DND-41 (cell line): ENCODE measurements at regions not wholly inside any gene's neighbourhood (a gene's known extent, or its start where the extent isn't known, plus 50 kb on each side); places are given as distances from the start of the nearest gene placed in this dataset.

Source experiments
- ATAC-seq: fragments of 200-7000 bp; cut with Tn5 transposase; 3 replicates; pipeline ENCODE4 v1.9.1; 2021; ENCODE audit warnings: low read depth; ENCODE audit not compliant: insufficient read depth
- DNase-seq: peaks from one replicate; pipeline ENCODE4 v3.0.0-alpha.2; 2020
- H2AFZ ChIP-seq: 2 replicates; pipeline ENCODE4 v1.6.0; 2012; ENCODE audit warnings: low read depth, low read length
- H3K27ac ChIP-seq: 2 replicates; pipeline ENCODE4 v1.5.1; 2012; ENCODE audit warnings: low read length, inconsistent platforms
- H3K27me3 ChIP-seq: fragments of 200-600 bp; sonication (generic); 2 replicates; pipeline ENCODE4 v1.6.0; 2012; ENCODE audit warnings: low read length, mild to moderate bottlenecking, inconsistent platforms; ENCODE audit not compliant: insufficient read depth, poor library complexity
- H3K36me3 ChIP-seq: 2 replicates; pipeline ENCODE4 v1.5.1; 2012; ENCODE audit warnings: low read length, inconsistent platforms; ENCODE audit not compliant: insufficient read depth
- H3K4me1 ChIP-seq: 2 replicates; pipeline ENCODE4 v1.5.1; 2012; ENCODE audit warnings: mild to moderate bottlenecking, low read length; ENCODE audit not compliant: insufficient read depth
- H3K4me2 ChIP-seq: 2 replicates; pipeline ENCODE4 v1.6.0; 2012; ENCODE audit warnings: mild to moderate bottlenecking, moderate library complexity, low read length, inconsistent platforms; ENCODE audit not compliant: insufficient read depth
- H3K4me3 ChIP-seq, 2 experiments: fragments of 200-600 bp in 1 of 2; shearing (Covaris generic) in 1 of 2; 2 replicates each; pipeline ENCODE4 v1.5.1; 2012 to 2016; ENCODE audit warnings: inconsistent platforms in 2 of 2, low read length in 2 of 2, mild to moderate bottlenecking in 2 of 2, low read depth in 1 of 2, moderate library complexity in 1 of 2
- H3K79me2 ChIP-seq: 2 replicates; pipeline ENCODE4 v1.6.0; 2012; ENCODE audit warnings: low read length, inconsistent platforms; ENCODE audit not compliant: insufficient read depth
- H3K9ac ChIP-seq: 2 replicates; pipeline ENCODE4 v1.6.0; 2012; ENCODE audit warnings: low read depth, mild to moderate bottlenecking, inconsistent platforms, low read length, moderate library complexity
- H3K9me3 ChIP-seq: 2 replicates; pipeline ENCODE4 v1.5.1; 2012; ENCODE audit warnings: low read length, moderate library complexity, mild to moderate bottlenecking, inconsistent platforms; ENCODE audit not compliant: insufficient read depth, severe bottlenecking
- H4K20me1 ChIP-seq: 2 replicates; pipeline ENCODE4 v1.6.0; 2012; ENCODE audit warnings: low read length; ENCODE audit not compliant: insufficient read depth
- CTCF ChIP-seq: IDR thresholded peaks from 2 replicates; pipeline ENCODE4 v1.5.1; 2012; ENCODE audit warnings: borderline replicate concordance, low read length, moderate library complexity, mild to moderate bottlenecking; ENCODE audit not compliant: poor library complexity, severe bottlenecking; ENCODE audit errors: extremely low read depth
- EZH2 ChIP-seq: IDR thresholded peaks from 3 replicates; pipeline ENCODE4 v1.6.1; 2012; ENCODE audit warnings: borderline replicate concordance, low read depth, mild to moderate bottlenecking, moderate library complexity, low read length, inconsistent platforms; ENCODE audit not compliant: severe bottlenecking

- ATAC-seq (no peak), DNase-seq (no peak)
- no peak for TF ChIP-seq EZH2
- TF ChIP-seq CTCF = no peak
- Histone ChIP-seq H3K9ac (no peak overlapping the region), H4K20me1 (no peaks in the 10 kb centered on the region), H3K9me3 (no peaks in the 10 kb centered on the region), H3K36me3 (no peaks in the 10 kb centered on the region), H3K4me3 (no peak overlapping the region), H3K79me2 (no peaks in the 10 kb centered on the region), H3K4me1 (no peaks in the 10 kb centered on the region), H3K27ac (no peak overlapping the region), H2AFZ (no peak overlapping the region), H3K27me3 (no peaks in the 10 kb centered on the region), H3K4me2 (no peak overlapping the region)
Observed at GRCh38 chr2:150567771-150568301, 80.4 kb upstream of the RND3 start.

- no peak for ATAC-seq
- H3K4me1 ChIP-seq = no peaks in the 10 kb centered on the region
- no peaks in the 10 kb centered on the region for H3K79me2 ChIP-seq
- H4K20me1 ChIP-seq = no peaks in the 10 kb centered on the region
- H3K27ac ChIP-seq = no peak overlapping the region
- DNase-seq = no peak
- H3K27me3 ChIP-seq = no peaks in the 10 kb centered on the region
- H3K36me3 ChIP-seq = no peaks in the 10 kb centered on the region
- H3K4me2 ChIP-seq = no peak overlapping the region
- no peak for TF ChIP-seq EZH2
- no peak for TF ChIP-seq CTCF
- H3K4me3 ChIP-seq = no peak overlapping the region
- H3K9me3 ChIP-seq = no peaks in the 10 kb centered on the region
- no peak overlapping the region for H3K9ac ChIP-seq
- no peak overlapping the region for H2AFZ ChIP-seq
Observed at GRCh38 chr2:150566289-150566688, 78.8 kb upstream of the RND3 start.

- Histone ChIP-seq H3K4me2 (no peak overlapping the region), H2AFZ (no peak overlapping the region), H3K4me1 (peaks cover 18% of the 10 kb centered on the region), H3K4me3 (no peak overlapping the region), H3K9ac (no peak overlapping the region), H3K27ac (no peak overlapping the region), H4K20me1 (no peaks in the 10 kb centered on the region), H3K36me3 (no peaks in the 10 kb centered on the region), H3K27me3 (no peaks in the 10 kb centered on the region), H3K9me3 (no peaks in the 10 kb centered on the region), H3K79me2 (no peaks in the 10 kb centered on the region)
- DNase-seq = no peak
- no peak for TF ChIP-seq CTCF
- TF ChIP-seq EZH2 = no peak
- ATAC-seq = no peak
Observed at GRCh38 chr2:150561076-150561475, 73.6 kb upstream of the RND3 start.

- H2AFZ ChIP-seq = peak overlapping the region; percentile 60
- peak overlapping the region; percentile 34; the same call in 1 of the 2 replicates for H3K4me2 ChIP-seq
Observed at GRCh38 chr2:150557020-150557600, 69.6 kb upstream of the RND3 start.

More at GRCh38 chr2:150557020-150557600, 69.6 kb upstream of the RND3 start:
- H3K36me3 ChIP-seq = no peaks in the 10 kb centered on the region
- peaks cover 20% of the 10 kb centered on the region for H3K4me1 ChIP-seq
- TF ChIP-seq EZH2 = no peak
- no peak for TF ChIP-seq CTCF
- H3K9me3 ChIP-seq = no peaks in the 10 kb centered on the region
- DNase-seq (no peak), ATAC-seq (peak; percentile 62)
- no peak overlapping the region for H3K9ac ChIP-seq
- H3K27ac ChIP-seq = peak overlapping the region; percentile 51
- no peaks in the 10 kb centered on the region for H4K20me1 ChIP-seq
- no peak overlapping the region for H3K4me3 ChIP-seq
- no peaks in the 10 kb centered on the region for H3K79me2 ChIP-seq
- H3K27me3 ChIP-seq = no peaks in the 10 kb centered on the region
